GM18499 (cell line): ENCODE measurements at regions not wholly inside any gene's neighbourhood (a gene's known extent, or its start where the extent isn't known, plus 50 kb on each side); places are given as distances from the start of the nearest gene placed in this dataset.

ENCODE experiments used
- ATAC-seq: cut with Tn5 transposase; IDR thresholded peaks from one replicate; pipeline ENCODE4 v1.9.1; 2021; ENCODE audit warnings: moderate number of reproducible peaks; ENCODE audit not compliant: insufficient read depth, unreplicated experiment

- ATAC-seq, result no peak
Observed at GRCh38 chr10:105706281-105707026, 1065.4 kb downstream of the SORCS3 start.

- ATAC-seq, result no peak
Observed at GRCh38 chr10:105702211-105702610, 1061.1 kb downstream of the SORCS3 start.

GRCh38 chr10:105700218-105700617 lies 1059.1 kb downstream of the SORCS3 start:
- ATAC-seq, result no peak

GRCh38 chr10:105699504-105699903 lies 1058.4 kb downstream of the SORCS3 start:
- ATAC-seq, result no peak

- ATAC-seq, result no peak
Observed at GRCh38 chr10:105698592-105698991, 1057.5 kb downstream of the SORCS3 start.

GRCh38 chr10:105697290-105697780 lies 1056.2 kb downstream of the SORCS3 start:
- no peak for ATAC-seq

- no peak for ATAC-seq
Observed at GRCh38 chr10:105691811-105692210, 1050.7 kb downstream of the SORCS3 start.

- no peak for ATAC-seq
Observed at GRCh38 chr10:105682911-105683310, 1041.8 kb downstream of the SORCS3 start.

- no peak for ATAC-seq
Observed at GRCh38 chr10:105681051-105681450, 1040.0 kb downstream of the SORCS3 start.

- no peak for ATAC-seq
Observed at GRCh38 chr10:105679781-105680180, 1038.7 kb downstream of the SORCS3 start.

- ATAC-seq, result no peak
Observed at GRCh38 chr10:105675333-105675732, 1034.2 kb downstream of the SORCS3 start.

GRCh38 chr10:105674448-105674847 lies 1033.4 kb downstream of the SORCS3 start:
- no peak for ATAC-seq

- no peak for ATAC-seq
Observed at GRCh38 chr10:105658696-105659095, 1017.6 kb downstream of the SORCS3 start.

- no peak for ATAC-seq
Observed at GRCh38 chr10:105656856-105657255, 1015.8 kb downstream of the SORCS3 start.

- no peak for ATAC-seq
Observed at GRCh38 chr10:105650306-105650705, 1009.2 kb downstream of the SORCS3 start.

GRCh38 chr10:105647354-105647753 lies 1006.3 kb downstream of the SORCS3 start:
- no peak for ATAC-seq

GRCh38 chr10:105644978-105645377 lies 1003.9 kb downstream of the SORCS3 start:
- ATAC-seq, result no peak

- no peak for ATAC-seq
Observed at GRCh38 chr10:105644559-105644958, 1003.5 kb downstream of the SORCS3 start.

- no peak for ATAC-seq
Observed at GRCh38 chr10:105644091-105644490, 1003.0 kb downstream of the SORCS3 start.

- no peak for ATAC-seq
Observed at GRCh38 chr10:105643660-105644059, 1002.6 kb downstream of the SORCS3 start.

- no peak for ATAC-seq
Observed at GRCh38 chr10:105634281-105634680, 993.2 kb downstream of the SORCS3 start.

- ATAC-seq, result no peak
Observed at GRCh38 chr10:105615715-105616365, 974.8 kb downstream of the SORCS3 start.
